ENCODE measurements at regions not wholly inside any gene's neighbourhood (a gene's known extent, or its start where the extent isn't known, plus 50 kb on each side); places are given as distances from the start of the nearest gene placed in this dataset.

- Histone ChIP-seq H3K4me3 (ENCODE audit: insufficient read depth, low read depth, low read length) (no peak overlapping the region), H3K36me3 (ENCODE audit: insufficient read depth, low read length) (no peaks in the 10 kb centered on the region), H3K79me2 (ENCODE audit: insufficient read depth, low read length) (no peaks in the 10 kb centered on the region), H2AFZ (ENCODE audit: low read depth, low read length) (no peak overlapping the region), H3K4me1 (ENCODE audit: insufficient read depth, low read length) (no peaks in the 10 kb centered on the region), H3K9ac (ENCODE audit: low read length) (no peak overlapping the region), H3K27me3 (ENCODE audit: insufficient read depth, low read length) (no peaks in the 10 kb centered on the region), H3K9me3 (ENCODE audit: insufficient read depth, low read depth, low read length) (peaks cover 6% of the 10 kb centered on the region), H3K4me2 (ENCODE audit: low read length) (no peak overlapping the region), H4K20me1 (ENCODE audit: insufficient read depth, low read length) (no peaks in the 10 kb centered on the region), H3K27ac (ENCODE audit: low read depth, low read length) (no peak overlapping the region)
- TF ChIP-seq CTCF (IDR thresholded peaks at IDR 0.05; ENCODE audit: insufficient read depth, low read depth, low read length) (no peak), EZH2 (IDR thresholded peaks at IDR 0.05; ENCODE audit: insufficient read depth, low read length) (no peak)
- no peak for FAIRE-seq
- peaks cover 5% of the 10 kb centered on the region for H3K9me3 Mint-ChIP-seq (ENCODE audit: unreplicated experiment)
- no peaks in the 10 kb centered on the region for H3K27me3 Mint-ChIP-seq (ENCODE audit: low read depth, unreplicated experiment)
- H3K4me3 Mint-ChIP-seq (ENCODE audit: unreplicated experiment) = no peak overlapping the region
- no peaks in the 10 kb centered on the region for H3K36me3 Mint-ChIP-seq (ENCODE audit: low read depth, unreplicated experiment)
- H3K4me1 Mint-ChIP-seq (ENCODE audit: low read depth, unreplicated experiment) = peaks cover 4% of the 10 kb centered on the region
- H3K27ac Mint-ChIP-seq (ENCODE audit: unreplicated experiment) = no peak overlapping the region
- no peak for DNase-seq (ENCODE audit: low read depth)
Measured at GRCh38 chr4:167918077-167918476, 174.3 kb upstream of the ANXA10 start.

GRCh38 chr4:167930166-167930565, 162.2 kb upstream of the ANXA10 start:
- Mint-ChIP-seq H3K4me1 (ENCODE audit: low read depth, unreplicated experiment) (peaks cover 2% of the 10 kb centered on the region), H3K27me3 (ENCODE audit: low read depth, unreplicated experiment) (no peaks in the 10 kb centered on the region), H3K9me3 (ENCODE audit: unreplicated experiment) (no peaks in the 10 kb centered on the region), H3K4me3 (ENCODE audit: unreplicated experiment) (no peak overlapping the region), H3K36me3 (ENCODE audit: low read depth, unreplicated experiment) (no peaks in the 10 kb centered on the region), H3K27ac (ENCODE audit: unreplicated experiment) (no peak overlapping the region)
- H3K9ac ChIP-seq (ENCODE audit: low read length) = no peak overlapping the region
- no peaks in the 10 kb centered on the region for H3K27me3 ChIP-seq (ENCODE audit: insufficient read depth, low read length)
- H3K9me3 ChIP-seq (ENCODE audit: insufficient read depth, low read depth, low read length) = no peaks in the 10 kb centered on the region
- no peak for DNase-seq (ENCODE audit: low read depth)
- H3K27ac ChIP-seq (ENCODE audit: low read depth, low read length) = no peak overlapping the region
- H3K79me2 ChIP-seq (ENCODE audit: insufficient read depth, low read length) = no peaks in the 10 kb centered on the region
- no peak overlapping the region for H2AFZ ChIP-seq (ENCODE audit: low read depth, low read length)
- FAIRE-seq = no peak
- H3K4me3 ChIP-seq (ENCODE audit: insufficient read depth, low read depth, low read length) = no peak overlapping the region
- no peaks in the 10 kb centered on the region for H4K20me1 ChIP-seq (ENCODE audit: insufficient read depth, low read length)
- no peaks in the 10 kb centered on the region for H3K36me3 ChIP-seq (ENCODE audit: insufficient read depth, low read length)
- H3K4me1 ChIP-seq (ENCODE audit: insufficient read depth, low read length) = no peaks in the 10 kb centered on the region
- TF ChIP-seq CTCF (IDR thresholded peaks at IDR 0.05; ENCODE audit: insufficient read depth, low read depth, low read length) = no peak
- TF ChIP-seq EZH2 (IDR thresholded peaks at IDR 0.05; ENCODE audit: insufficient read depth, low read length) = no peak
- no peak overlapping the region for H3K4me2 ChIP-seq (ENCODE audit: low read length)

- Mint-ChIP-seq H3K27me3 (ENCODE audit: low read depth, unreplicated experiment) (no peaks in the 10 kb centered on the region), H3K27ac (ENCODE audit: unreplicated experiment) (no peak overlapping the region)
Measured at GRCh38 chr4:167934216-167934615, 158.1 kb upstream of the ANXA10 start.

More at GRCh38 chr4:167934216-167934615, 158.1 kb upstream of the ANXA10 start:
- H3K9ac ChIP-seq (ENCODE audit: low read length) = no peak overlapping the region
- no peak overlapping the region for H3K4me3 Mint-ChIP-seq (ENCODE audit: unreplicated experiment)
- H3K36me3 Mint-ChIP-seq (ENCODE audit: low read depth, unreplicated experiment) = no peaks in the 10 kb centered on the region
- H4K20me1 ChIP-seq (ENCODE audit: insufficient read depth, low read length) = no peaks in the 10 kb centered on the region
- FAIRE-seq (no peak), DNase-seq (ENCODE audit: low read depth) (no peak)
- no peak overlapping the region for H2AFZ ChIP-seq (ENCODE audit: low read depth, low read length)
- no peak overlapping the region for H3K4me3 ChIP-seq (ENCODE audit: insufficient read depth, low read depth, low read length)
- TF ChIP-seq CTCF (IDR thresholded peaks at IDR 0.05; ENCODE audit: insufficient read depth, low read depth, low read length) (no peak), EZH2 (IDR thresholded peaks at IDR 0.05; ENCODE audit: insufficient read depth, low read length) (no peak)
- no peaks in the 10 kb centered on the region for H3K27me3 ChIP-seq (ENCODE audit: insufficient read depth, low read length)
- H3K36me3 ChIP-seq (ENCODE audit: insufficient read depth, low read length) = no peaks in the 10 kb centered on the region
- H3K9me3 Mint-ChIP-seq (ENCODE audit: unreplicated experiment) = no peaks in the 10 kb centered on the region
- no peaks in the 10 kb centered on the region for H3K9me3 ChIP-seq (ENCODE audit: insufficient read depth, low read depth, low read length)
- H3K27ac ChIP-seq (ENCODE audit: low read depth, low read length) = no peak overlapping the region
- no peak overlapping the region for H3K4me2 ChIP-seq (ENCODE audit: low read length)
- H3K4me1 ChIP-seq (ENCODE audit: insufficient read depth, low read length) = no peaks in the 10 kb centered on the region
- peaks cover 2% of the 10 kb centered on the region for H3K4me1 Mint-ChIP-seq (ENCODE audit: low read depth, unreplicated experiment)
- no peaks in the 10 kb centered on the region for H3K79me2 ChIP-seq (ENCODE audit: insufficient read depth, low read length)

All from astrocyte (in vitro differentiated cells and primary cell).